ENCODE measurements at regions not wholly inside any gene's neighbourhood (a gene's known extent, or its start where the extent isn't known, plus 50 kb on each side); places are given as distances from the start of the nearest gene placed in this dataset.

GRCh38 chr9:99383536-99383935, 161.5 kb downstream of the SEC61B start:
- Histone ChIP-seq H3K4me3 (no peak overlapping the region), H3K4me1 (no peaks in the 10 kb centered on the region), H3K9me3 (no peaks in the 10 kb centered on the region), H3K27me3 (no peaks in the 10 kb centered on the region), H3K27ac (no peak overlapping the region), H3K36me3 (no peaks in the 10 kb centered on the region)
- 23 to 32% (median 29%) methylated on average over 2 of the region's 2 CpGs for WGBS, 5 donors
- no peak for DNase-seq
- TF ChIP-seq CTCF (IDR thresholded peaks at IDR 0.05) (no peak), POLR2AphosphoS5 (IDR thresholded peaks at IDR 0.05) (no peak), EP300 (IDR thresholded peaks at IDR 0.05) (no peak), POLR2A (IDR thresholded peaks at IDR 0.05) (no peak)
- intact Hi-C loops (cut with DNase I; ENCODE audit: low total_unique reads): no loop called here

- 90 to 95% (median 91%) methylated on average over 4 of the region's 4 CpGs for WGBS, 5 donors
- Histone ChIP-seq H3K36me3 (no peaks in the 10 kb centered on the region), H3K27ac (no peak overlapping the region), H3K27me3 (no peaks in the 10 kb centered on the region), H3K4me3 (no peak overlapping the region), H3K9me3 (no peaks in the 10 kb centered on the region), H3K4me1 (no peaks in the 10 kb centered on the region)
- no peak for DNase-seq
- intact Hi-C loops (cut with DNase I; ENCODE audit: low total_unique reads): no loop called here
- TF ChIP-seq CTCF (IDR thresholded peaks at IDR 0.05): no peak
- no peak for TF ChIP-seq EP300 (IDR thresholded peaks at IDR 0.05)
- TF ChIP-seq POLR2A (IDR thresholded peaks at IDR 0.05): no peak
- TF ChIP-seq POLR2AphosphoS5 (IDR thresholded peaks at IDR 0.05): no peak
Measured at GRCh38 chr9:99385215-99385614, 163.1 kb downstream of the SEC61B start.

- Histone ChIP-seq H3K27ac (no peak overlapping the region), H3K27me3 (no peaks in the 10 kb centered on the region), H3K9me3 (no peaks in the 10 kb centered on the region), H3K36me3 (no peaks in the 10 kb centered on the region), H3K4me1 (no peaks in the 10 kb centered on the region), H3K4me3 (no peak overlapping the region)
- WGBS, 5 donors: 50 to 63% (median 57%) methylated on average over 4 to 5 of the region's 5 CpGs
- intact Hi-C loops (cut with DNase I; ENCODE audit: low total_unique reads): no loop called here
- no peak for DNase-seq
- no peak for TF ChIP-seq EP300 (IDR thresholded peaks at IDR 0.05)
- no peak for TF ChIP-seq CTCF (IDR thresholded peaks at IDR 0.05)
- no peak for TF ChIP-seq POLR2A (IDR thresholded peaks at IDR 0.05)
- no peak for TF ChIP-seq POLR2AphosphoS5 (IDR thresholded peaks at IDR 0.05)
Measured at GRCh38 chr9:99385814-99386279, 163.8 kb downstream of the SEC61B start.

GRCh38 chr9:99387431-99387830, 165.3 kb downstream of the SEC61B start:
- TF ChIP-seq POLR2A (IDR thresholded peaks at IDR 0.05) (no peak), POLR2AphosphoS5 (IDR thresholded peaks at IDR 0.05) (no peak), CTCF (IDR thresholded peaks at IDR 0.05) (no peak), EP300 (IDR thresholded peaks at IDR 0.05) (no peak)
- no peaks in the 10 kb centered on the region for H3K36me3 ChIP-seq
- H3K4me3 ChIP-seq: no peak overlapping the region
- H3K27ac ChIP-seq: no peak overlapping the region
- intact Hi-C loops (cut with DNase I; ENCODE audit: low total_unique reads): no loop called here
- no peaks in the 10 kb centered on the region for H3K4me1 ChIP-seq
- DNase-seq: no peak
- H3K9me3 ChIP-seq: no peaks in the 10 kb centered on the region
- no peaks in the 10 kb centered on the region for H3K27me3 ChIP-seq
- 75 to 83% (median 80%) methylated on average over 2 of the region's 2 CpGs for WGBS, 5 donors
